ENCODE measurements at regions not wholly inside any gene's neighbourhood (a gene's known extent, or its start where the extent isn't known, plus 50 kb on each side); places are given as distances from the start of the nearest gene placed in this dataset.

DNA sequence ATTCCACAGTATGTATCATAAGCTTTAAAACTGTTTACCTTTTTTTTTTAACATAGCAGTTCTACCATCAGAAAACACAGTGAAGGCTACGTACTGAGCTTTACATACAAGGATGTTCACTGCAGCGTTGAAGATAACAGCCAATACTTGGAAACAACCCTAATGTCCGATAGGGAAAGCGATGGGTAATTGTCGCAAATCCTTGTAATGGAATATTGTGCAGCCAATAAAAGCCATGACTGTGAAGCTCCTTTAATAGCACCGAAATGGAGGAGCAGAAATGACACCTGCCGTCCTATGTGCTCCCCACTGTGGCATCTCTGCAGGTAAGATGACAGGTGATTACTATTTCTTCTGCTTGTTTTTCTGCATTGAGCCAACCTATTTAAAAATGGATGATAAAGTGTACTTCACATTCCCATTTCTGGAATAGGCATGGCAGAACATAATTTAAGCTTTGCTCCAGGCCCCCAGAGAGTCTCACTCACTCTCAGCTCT lies 523.8 kb downstream of the PTPRU start:
- H3K9me3 ChIP-seq (ENCODE audit: low read depth) = no peaks in the 10 kb centered on the region
- H3K4me3 Mint-ChIP-seq = peak overlapping the region; percentile 41
- no peak overlapping the region for H3K27ac ChIP-seq
- H3K36me3 ChIP-seq = no peaks in the 10 kb centered on the region
- H3K4me1 Mint-ChIP-seq = no peaks in the 10 kb centered on the region
- no peak overlapping the region for H3K27ac Mint-ChIP-seq
- H3K27me3 ChIP-seq = peaks cover 5% of the 10 kb centered on the region
- no peak for DNase-seq (ENCODE audit: low spot score)
- no peak overlapping the region for H2AFZ ChIP-seq (replicated peaks)
- H3K4me3 ChIP-seq = no peak overlapping the region
- no peaks in the 10 kb centered on the region for H3K36me3 Mint-ChIP-seq
- H3K79me2 ChIP-seq (ENCODE audit: low read depth) = no peaks in the 10 kb centered on the region
- H3F3A ChIP-seq (ENCODE audit: low read depth) = no peaks in the 10 kb centered on the region
- no peak for TF ChIP-seq EZH2 (IDR thresholded peaks at IDR 0.05)
- no peak for TF ChIP-seq EZH2phosphoT487 (IDR thresholded peaks at IDR 0.05)
- TF ChIP-seq, protein P1, sequence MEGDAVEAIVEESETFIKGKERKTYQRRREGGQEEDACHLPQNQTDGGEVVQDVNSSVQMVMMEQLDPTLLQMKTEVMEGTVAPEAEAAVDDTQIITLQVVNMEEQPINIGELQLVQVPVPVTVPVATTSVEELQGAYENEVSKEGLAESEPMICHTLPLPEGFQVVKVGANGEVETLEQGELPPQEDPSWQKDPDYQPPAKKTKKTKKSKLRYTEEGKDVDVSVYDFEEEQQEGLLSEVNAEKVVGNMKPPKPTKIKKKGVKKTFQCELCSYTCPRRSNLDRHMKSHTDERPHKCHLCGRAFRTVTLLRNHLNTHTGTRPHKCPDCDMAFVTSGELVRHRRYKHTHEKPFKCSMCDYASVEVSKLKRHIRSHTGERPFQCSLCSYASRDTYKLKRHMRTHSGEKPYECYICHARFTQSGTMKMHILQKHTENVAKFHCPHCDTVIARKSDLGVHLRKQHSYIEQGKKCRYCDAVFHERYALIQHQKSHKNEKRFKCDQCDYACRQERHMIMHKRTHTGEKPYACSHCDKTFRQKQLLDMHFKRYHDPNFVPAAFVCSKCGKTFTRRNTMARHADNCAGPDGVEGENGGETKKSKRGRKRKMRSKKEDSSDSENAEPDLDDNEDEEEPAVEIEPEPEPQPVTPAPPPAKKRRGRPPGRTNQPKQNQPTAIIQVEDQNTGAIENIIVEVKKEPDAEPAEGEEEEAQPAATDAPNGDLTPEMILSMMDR (IDR thresholded peaks at IDR 0.05) = no peak
- no peaks in the 10 kb centered on the region for H3K9me3 Mint-ChIP-seq
- peaks cover 8% of the 10 kb centered on the region for H3K27me3 Mint-ChIP-seq (ENCODE audit: insufficient read depth, low read depth)
- no peaks in the 10 kb centered on the region for H3K4me1 ChIP-seq
- H4K20me1 ChIP-seq (ENCODE audit: low read depth) = no peaks in the 10 kb centered on the region
- no peak overlapping the region for H3K4me2 ChIP-seq
- no peak overlapping the region for H3K9ac ChIP-seq

DNA sequence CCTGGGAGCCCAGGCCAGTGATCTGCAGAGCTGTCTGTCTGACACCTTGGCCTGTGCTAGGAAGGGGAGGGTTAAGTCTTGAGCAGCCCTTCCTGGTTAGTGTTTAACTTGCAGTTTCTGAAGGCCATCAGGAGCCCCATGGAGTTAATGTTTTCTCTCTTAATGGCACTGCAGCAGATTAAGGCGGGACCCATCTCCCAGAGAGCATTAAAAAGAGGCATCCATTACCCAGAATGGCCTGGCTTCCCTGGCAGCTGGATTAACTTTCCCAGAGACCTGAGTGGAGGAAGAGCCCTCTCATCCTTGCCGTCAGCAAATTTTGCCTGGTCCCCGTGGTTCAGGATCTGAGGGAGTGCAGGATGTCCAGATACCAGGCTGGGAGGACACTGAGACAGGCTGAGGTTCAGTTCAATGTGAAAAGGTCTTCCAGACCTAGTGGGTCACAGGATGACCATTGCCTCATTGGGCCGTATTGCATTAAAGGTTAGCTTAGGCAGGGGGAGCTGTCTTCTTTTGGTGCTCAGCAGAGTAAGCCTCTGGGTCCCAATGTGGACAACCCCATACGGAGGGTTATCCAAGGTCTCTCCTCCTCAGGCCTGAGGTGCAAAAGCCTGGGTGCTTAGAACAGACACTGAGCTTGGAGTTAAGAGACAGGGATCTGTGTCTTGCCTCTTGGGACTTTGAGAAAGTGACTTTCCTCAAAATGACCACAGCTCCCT lies 522.6 kb downstream of the PTPRU start:
- TF ChIP-seq EZH2phosphoT487 (IDR thresholded peaks at IDR 0.05) = no peak
- H3K27me3 Mint-ChIP-seq (ENCODE audit: insufficient read depth, low read depth) = peaks cover 8% of the 10 kb centered on the region
- no peaks in the 10 kb centered on the region for H3F3A ChIP-seq (ENCODE audit: low read depth)
- no peak for DNase-seq (ENCODE audit: low spot score)
- no peaks in the 10 kb centered on the region for H4K20me1 ChIP-seq (ENCODE audit: low read depth)
- no peaks in the 10 kb centered on the region for H3K36me3 ChIP-seq
- no peaks in the 10 kb centered on the region for H3K36me3 Mint-ChIP-seq
- no peak overlapping the region for H3K27ac Mint-ChIP-seq
- no peak overlapping the region for H3K4me2 ChIP-seq
- H3K9ac ChIP-seq = no peak overlapping the region
- H2AFZ ChIP-seq (replicated peaks) = no peak overlapping the region
- H3K9me3 Mint-ChIP-seq = no peaks in the 10 kb centered on the region
- no peak overlapping the region for H3K4me3 Mint-ChIP-seq
- no peak overlapping the region for H3K4me3 ChIP-seq
- H3K4me1 Mint-ChIP-seq = no peaks in the 10 kb centered on the region
- no peaks in the 10 kb centered on the region for H3K4me1 ChIP-seq
- no peak overlapping the region for H3K27ac ChIP-seq
- H3K9me3 ChIP-seq (ENCODE audit: low read depth) = no peaks in the 10 kb centered on the region
- H3K79me2 ChIP-seq (ENCODE audit: low read depth) = no peaks in the 10 kb centered on the region
- no peaks in the 10 kb centered on the region for H3K27me3 ChIP-seq

DNA sequence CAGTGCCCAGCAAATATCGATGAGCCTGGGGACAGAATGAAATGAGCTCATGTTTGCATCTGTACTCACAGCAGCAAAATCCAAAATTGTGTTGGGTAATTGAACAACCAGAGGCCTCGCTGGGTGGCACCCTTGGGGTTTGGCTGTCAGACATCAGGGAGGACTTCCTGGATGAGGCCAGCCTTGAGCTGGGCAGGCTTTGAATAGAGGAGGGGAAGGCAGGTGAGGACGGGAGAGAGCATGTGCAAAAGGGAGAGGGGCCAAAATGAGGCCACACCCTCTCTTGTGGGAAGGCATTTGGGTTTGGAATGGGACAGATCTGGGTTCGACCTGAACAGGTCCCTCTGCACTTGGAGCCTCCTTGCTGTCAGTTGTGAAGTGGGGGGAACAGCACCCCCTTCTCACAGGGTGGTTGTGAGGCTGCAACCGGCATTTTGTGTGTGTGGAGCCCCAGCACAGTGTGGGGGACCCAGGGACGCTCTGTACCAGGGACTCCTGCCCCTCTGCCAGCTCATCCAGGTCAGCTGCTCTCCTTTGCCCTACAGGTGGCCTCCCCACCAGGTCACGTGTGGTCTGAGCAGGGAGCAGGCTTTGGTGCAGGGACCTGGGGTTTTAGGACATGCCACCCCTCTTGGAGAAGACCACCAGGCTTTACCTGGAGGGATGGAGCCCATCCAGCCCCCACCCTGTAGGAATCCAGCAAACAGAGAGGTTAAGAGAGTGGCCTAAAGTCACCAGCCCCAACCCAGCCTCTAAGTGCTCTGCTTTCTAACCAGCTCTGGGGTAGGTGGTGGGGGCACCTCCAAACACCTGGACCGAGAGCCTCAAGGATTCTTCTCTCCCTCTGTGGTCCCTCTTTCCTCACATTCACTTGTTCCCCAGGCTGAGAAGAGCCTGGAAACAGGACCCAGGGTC lies 521.8 kb downstream of the PTPRU start:
- no peak for DNase-seq (ENCODE audit: low spot score)
- no peaks in the 10 kb centered on the region for H3K27me3 ChIP-seq
- no peaks in the 10 kb centered on the region for H3F3A ChIP-seq (ENCODE audit: low read depth)
- Mint-ChIP-seq H3K4me1 (no peaks in the 10 kb centered on the region), H3K27me3 (ENCODE audit: insufficient read depth, low read depth) (peaks cover 8% of the 10 kb centered on the region), H3K9me3 (no peaks in the 10 kb centered on the region), H3K36me3 (no peaks in the 10 kb centered on the region), H3K4me3 (no peak overlapping the region), H3K27ac (no peak overlapping the region)
- no peak overlapping the region for H3K4me2 ChIP-seq
- no peaks in the 10 kb centered on the region for H3K36me3 ChIP-seq
- no peak overlapping the region for H2AFZ ChIP-seq (replicated peaks)
- H3K4me3 ChIP-seq = no peak overlapping the region
- no peaks in the 10 kb centered on the region for H3K4me1 ChIP-seq
- H3K9ac ChIP-seq = no peak overlapping the region
- H4K20me1 ChIP-seq (ENCODE audit: low read depth) = no peaks in the 10 kb centered on the region
- H3K9me3 ChIP-seq (ENCODE audit: low read depth) = no peaks in the 10 kb centered on the region
- no peak overlapping the region for H3K27ac ChIP-seq
- TF ChIP-seq EZH2 (IDR thresholded peaks at IDR 0.05) = no peak
- TF ChIP-seq, protein P1 (IDR thresholded peaks at IDR 0.05) = no peak
- no peak for TF ChIP-seq EZH2phosphoT487 (IDR thresholded peaks at IDR 0.05)
- H3K79me2 ChIP-seq (ENCODE audit: low read depth) = no peaks in the 10 kb centered on the region

Data from neural progenitor cell (in vitro differentiated cells).